ENCODE measurements at regions not wholly inside any gene's neighbourhood (a gene's known extent, or its start where the extent isn't known, plus 50 kb on each side); places are given as distances from the start of the nearest gene placed in this dataset.

- Histone ChIP-seq H4K20me1 (ENCODE audit: control insufficient read depth, extremely low read depth, insufficient read depth, low read length) (no peaks in the 10 kb centered on the region), H3K27ac (ENCODE audit: insufficient read depth, low read length) (no peak overlapping the region), H3K79me2 (ENCODE audit: control insufficient read depth, insufficient read depth, low read length) (no peaks in the 10 kb centered on the region), H3K9ac (ENCODE audit: insufficient read depth, low read length) (no peak overlapping the region), H3K9me3 (ENCODE audit: control insufficient read depth, insufficient read depth, low read depth, low read length) (no peaks in the 10 kb centered on the region), H3K4me2 (ENCODE audit: extremely low read depth, insufficient read depth, low read length) (no peak overlapping the region), H3K4me3 (replicated peaks in 1 of 4; ENCODE audit: control extremely low read depth in 1 of 4, insufficient read depth in 1 of 4, low read depth in 3 of 4, low read length in 4 of 4) (no peak overlapping the region), H3K4me1 (ENCODE audit: control insufficient read depth, extremely low read depth, insufficient read depth, low read length) (no peaks in the 10 kb centered on the region), H3K27me3 (ENCODE audit: control insufficient read depth, insufficient read depth, low read length) (no peaks in the 10 kb centered on the region), H2AFZ (ENCODE audit: low read length) (no peak overlapping the region), H3K36me3 (ENCODE audit: control insufficient read depth, insufficient read depth, low read length) (no peaks in the 10 kb centered on the region)
- no peak for TF ChIP-seq EZH2 (IDR thresholded peaks at IDR 0.05; ENCODE audit: low read length, missing control alignments)
- TF ChIP-seq CTCF (conservative IDR thresholded peaks at IDR 0.05 in 1 of 2, IDR thresholded peaks at IDR 0.05 in 1 of 2; ENCODE audit: low read depth in 1 of 2, low read length in 2 of 2), result no peak
- no peak for DNase-seq (ENCODE audit: low read depth in 2 of 2)
Observed at GRCh38 chr13:44084146-44084545, 204.4 kb downstream of the LACC1 start.

GRCh38 chr13:44086389-44086788 lies 206.7 kb downstream of the LACC1 start:
- Histone ChIP-seq H3K4me1 (ENCODE audit: control insufficient read depth, extremely low read depth, insufficient read depth, low read length) (no peaks in the 10 kb centered on the region), H3K4me2 (ENCODE audit: extremely low read depth, insufficient read depth, low read length) (no peak overlapping the region), H3K36me3 (ENCODE audit: control insufficient read depth, insufficient read depth, low read length) (no peaks in the 10 kb centered on the region), H3K27ac (ENCODE audit: insufficient read depth, low read length) (no peak overlapping the region), H3K9me3 (ENCODE audit: control insufficient read depth, insufficient read depth, low read depth, low read length) (no peaks in the 10 kb centered on the region), H3K9ac (ENCODE audit: insufficient read depth, low read length) (no peak overlapping the region), H3K79me2 (ENCODE audit: control insufficient read depth, insufficient read depth, low read length) (no peaks in the 10 kb centered on the region), H3K4me3 (replicated peaks in 1 of 4; ENCODE audit: control extremely low read depth in 1 of 4, insufficient read depth in 1 of 4, low read depth in 3 of 4, low read length in 4 of 4) (no peak overlapping the region), H4K20me1 (ENCODE audit: control insufficient read depth, extremely low read depth, insufficient read depth, low read length) (no peaks in the 10 kb centered on the region), H2AFZ (ENCODE audit: low read length) (no peak overlapping the region), H3K27me3 (ENCODE audit: control insufficient read depth, insufficient read depth, low read length) (peaks cover 2% of the 10 kb centered on the region)
- TF ChIP-seq EZH2 (IDR thresholded peaks at IDR 0.05; ENCODE audit: low read length, missing control alignments) (no peak), CTCF (conservative IDR thresholded peaks at IDR 0.05 in 1 of 2, IDR thresholded peaks at IDR 0.05 in 1 of 2; ENCODE audit: low read depth in 1 of 2, low read length in 2 of 2) (no peak)
- no peak for DNase-seq (ENCODE audit: low read depth in 2 of 2)

- DNase-seq (ENCODE audit: low read depth in 2 of 2), result no peak
- Histone ChIP-seq H3K4me3 (replicated peaks in 1 of 4; ENCODE audit: control extremely low read depth in 1 of 4, insufficient read depth in 1 of 4, low read depth in 3 of 4, low read length in 4 of 4) (no peak overlapping the region), H3K36me3 (ENCODE audit: control insufficient read depth, insufficient read depth, low read length) (no peaks in the 10 kb centered on the region), H3K27me3 (ENCODE audit: control insufficient read depth, insufficient read depth, low read length) (peaks cover 2% of the 10 kb centered on the region), H3K79me2 (ENCODE audit: control insufficient read depth, insufficient read depth, low read length) (no peaks in the 10 kb centered on the region), H3K9ac (ENCODE audit: insufficient read depth, low read length) (no peak overlapping the region), H3K4me1 (ENCODE audit: control insufficient read depth, extremely low read depth, insufficient read depth, low read length) (no peaks in the 10 kb centered on the region), H3K9me3 (ENCODE audit: control insufficient read depth, insufficient read depth, low read depth, low read length) (no peaks in the 10 kb centered on the region), H3K4me2 (ENCODE audit: extremely low read depth, insufficient read depth, low read length) (no peak overlapping the region), H3K27ac (ENCODE audit: insufficient read depth, low read length) (no peak overlapping the region), H4K20me1 (ENCODE audit: control insufficient read depth, extremely low read depth, insufficient read depth, low read length) (no peaks in the 10 kb centered on the region), H2AFZ (ENCODE audit: low read length) (no peak overlapping the region)
- TF ChIP-seq EZH2 (IDR thresholded peaks at IDR 0.05; ENCODE audit: low read length, missing control alignments), result no peak
- TF ChIP-seq CTCF (conservative IDR thresholded peaks at IDR 0.05 in 1 of 2, IDR thresholded peaks at IDR 0.05 in 1 of 2; ENCODE audit: low read depth in 1 of 2, low read length in 2 of 2), result no peak
Observed at GRCh38 chr13:44088411-44088810, 208.7 kb downstream of the LACC1 start.

All from fibroblast of lung (primary cell).